Neural cell (in vitro differentiated cells): ENCODE measurements at regions not wholly inside any gene's neighbourhood (a gene's known extent, or its start where the extent isn't known, plus 50 kb on each side); places are given as distances from the start of the nearest gene placed in this dataset.

Experiments used
- H2AFZ ChIP-seq: fragments of 200-600, 300-800 bp; sonication (generic), shearing (Covaris generic); 2 replicates; pipeline ENCODE4 v1.6.0; 2014; ENCODE audit warnings: low read depth, mild to moderate bottlenecking, antibody characterized with exemption, low read length, moderate library complexity
- H3F3A ChIP-seq: fragments of 200-600 bp; shearing (Covaris generic); 2 replicates; pipeline ENCODE4 v1.6.1; 2016; ENCODE audit warnings: mild to moderate bottlenecking, moderate library complexity, mixed read lengths, antibody characterized with exemption, low read length; ENCODE audit not compliant: insufficient read depth, poor library complexity, severe bottlenecking
- H3K27ac ChIP-seq: fragments of 200-600, 300-800 bp; sonication (generic), shearing (Covaris generic); 2 replicates; pipeline ENCODE4 v1.5.1; 2014; ENCODE audit warnings: mild to moderate bottlenecking, low read length, moderate library complexity
- H3K27me3 ChIP-seq: fragments of 300-800, 200-600 bp; sonication (generic), shearing (Covaris generic); 2 replicates; pipeline ENCODE4 v1.6.0; 2014; ENCODE audit warnings: mild to moderate bottlenecking, low read depth, low read length, moderate library complexity; ENCODE audit not compliant: insufficient read depth
- H3K36me3 ChIP-seq: fragments of 300-800, 200-600 bp; sonication (generic), shearing (Covaris generic); 2 replicates; pipeline ENCODE4 v1.5.1; 2014; ENCODE audit warnings: mild to moderate bottlenecking, antibody characterized with exemption, low read length, moderate library complexity; ENCODE audit not compliant: insufficient read depth
- H3K4me2 ChIP-seq: fragments of 300-800, 200-600 bp; sonication (generic), shearing (Covaris generic); 2 replicates; pipeline ENCODE4 v1.6.0; 2014; ENCODE audit warnings: mild to moderate bottlenecking, low read length
- H3K4me3 ChIP-seq: fragments of 300-800, 200-600 bp; sonication (generic), shearing (Covaris generic); 2 replicates; pipeline ENCODE4 v1.5.1; 2014; ENCODE audit warnings: mild to moderate bottlenecking, low read length, moderate library complexity
- H3K79me2 ChIP-seq: fragments of 200-600 bp; shearing (Covaris generic); replicated peaks from 2 replicates; pipeline ENCODE4 v1.6.0; 2014; ENCODE audit warnings: mild to moderate bottlenecking, low read length, moderate library complexity; ENCODE audit not compliant: insufficient read depth
- H3K9ac ChIP-seq: fragments of 300-800, 200-600 bp; sonication (generic), shearing (Covaris generic); 2 replicates; pipeline ENCODE4 v1.6.1; 2016; ENCODE audit warnings: mild to moderate bottlenecking, low read length, mixed read lengths
- H3K9me2 ChIP-seq: fragments of 200-600 bp; shearing (Covaris generic); 2 replicates; pipeline ENCODE4 v1.6.1; 2016; ENCODE audit warnings: mild to moderate bottlenecking, low read length, mixed read lengths; ENCODE audit not compliant: insufficient read depth
- H3K9me3 ChIP-seq: fragments of 200-600, 300-800 bp; sonication (generic), shearing (Covaris generic); 2 replicates; pipeline ENCODE4 v1.6.1; 2016; ENCODE audit warnings: mild to moderate bottlenecking, mixed run types, low read length, moderate library complexity, mixed read lengths
- H4K20me1 ChIP-seq: fragments of 200-600 bp; shearing (Covaris generic); 2 replicates; pipeline ENCODE4 v1.6.1; 2016; ENCODE audit warnings: mild to moderate bottlenecking, mixed run types; ENCODE audit not compliant: insufficient read depth
- CTCF ChIP-seq: fragments of 450-650 bp; IDR thresholded peaks from 2 replicates; pipeline ENCODE4 v1.5.1; 2014; ENCODE audit warnings: antibody characterized with exemption, mild to moderate bottlenecking, moderate library complexity; ENCODE audit not compliant: poor library complexity, severe bottlenecking
- EP300 ChIP-seq: fragments of 450-650 bp; conservative IDR thresholded peaks from 2 replicates; pipeline ENCODE4 v1.6.1; 2014; ENCODE audit warnings: antibody characterized with exemption, mild to moderate bottlenecking, moderate library complexity; ENCODE audit not compliant: poor library complexity, severe bottlenecking
- EZH2 ChIP-seq: fragments of 200-600, 300-800 bp; shearing (Covaris generic), sonication (generic); IDR thresholded peaks from 2 replicates; pipeline ENCODE4 v1.6.1; 2014; ENCODE audit warnings: antibody characterized with exemption, low read length, borderline replicate concordance, mild to moderate bottlenecking; ENCODE audit not compliant: insufficient read depth, poor library complexity, severe bottlenecking
- MXI1 ChIP-seq: fragments of 450-650 bp; conservative IDR thresholded peaks from 2 replicates; pipeline ENCODE4 v1.6.1; 2014; ENCODE audit warnings: antibody characterized with exemption, mild to moderate bottlenecking; ENCODE audit not compliant: poor library complexity, severe bottlenecking
- POLR2AphosphoS5 ChIP-seq: IDR thresholded peaks from 2 replicates; pipeline ENCODE4 v1.6.1; 2012
- RAD21 ChIP-seq: fragments of 450-650 bp; conservative IDR thresholded peaks from 2 replicates; pipeline ENCODE4 v1.6.1; 2014; ENCODE audit warnings: antibody characterized with exemption, mild to moderate bottlenecking, moderate library complexity
- REST ChIP-seq: IDR thresholded peaks from 2 replicates; pipeline ENCODE4 v1.6.1; 2012; ENCODE audit warnings: borderline replicate concordance
- SMC3 ChIP-seq: fragments of 450-650 bp; conservative IDR thresholded peaks from 2 replicates; pipeline ENCODE4 v1.6.1; 2014; ENCODE audit warnings: antibody characterized with exemption, mild to moderate bottlenecking, moderate library complexity; ENCODE audit not compliant: poor library complexity
- TAF1 ChIP-seq: IDR thresholded peaks from 2 replicates; pipeline ENCODE4 v1.6.1; 2012; ENCODE audit warnings: low read depth

GRCh38 chr6:105818505-105818904 lies 267.6 kb upstream of the PRDM1 start:
- no peaks in the 10 kb centered on the region for H3K36me3 ChIP-seq
- no peak overlapping the region for H2AFZ ChIP-seq
- H3K9me3 ChIP-seq, result no peaks in the 10 kb centered on the region
- H4K20me1 ChIP-seq, result no peaks in the 10 kb centered on the region
- H3K9ac ChIP-seq, result no peak overlapping the region
- no peaks in the 10 kb centered on the region for H3K27me3 ChIP-seq
- H3K27ac ChIP-seq, result no peak overlapping the region
- H3F3A ChIP-seq, result no peaks in the 10 kb centered on the region
- H3K4me2 ChIP-seq, result no peak overlapping the region
- H3K4me3 ChIP-seq, result no peak overlapping the region
- TF ChIP-seq EP300, result no peak
- no peak for TF ChIP-seq SMC3
- no peak for TF ChIP-seq POLR2AphosphoS5
- TF ChIP-seq TAF1, result no peak
- no peaks in the 10 kb centered on the region for H3K79me2 ChIP-seq
- no peaks in the 10 kb centered on the region for H3K9me2 ChIP-seq

- Histone ChIP-seq H3K4me2 (no peak overlapping the region), H2AFZ (no peak overlapping the region), H3F3A (no peaks in the 10 kb centered on the region), H4K20me1 (no peaks in the 10 kb centered on the region), H3K27ac (no peak overlapping the region), H3K36me3 (no peaks in the 10 kb centered on the region), H3K27me3 (no peaks in the 10 kb centered on the region), H3K9ac (no peak overlapping the region), H3K9me3 (no peaks in the 10 kb centered on the region), H3K9me2 (no peaks in the 10 kb centered on the region), H3K79me2 (no peaks in the 10 kb centered on the region), H3K4me3 (no peak overlapping the region)
- TF ChIP-seq MXI1, result no peak
- no peak for TF ChIP-seq CTCF
- TF ChIP-seq POLR2AphosphoS5, result no peak
- no peak for TF ChIP-seq RAD21
- no peak for TF ChIP-seq EZH2
- TF ChIP-seq SMC3, result no peak
- no peak for TF ChIP-seq TAF1
- TF ChIP-seq EP300, result no peak
- no peak for TF ChIP-seq REST
Measured at GRCh38 chr6:105817961-105818360, 268.2 kb upstream of the PRDM1 start.

- Histone ChIP-seq H3K27ac (no peak overlapping the region), H2AFZ (no peak overlapping the region), H3K4me3 (no peak overlapping the region), H3F3A (no peaks in the 10 kb centered on the region), H3K4me2 (no peak overlapping the region), H3K27me3 (no peaks in the 10 kb centered on the region), H3K9me3 (no peaks in the 10 kb centered on the region), H4K20me1 (no peaks in the 10 kb centered on the region), H3K9me2 (no peaks in the 10 kb centered on the region), H3K9ac (no peak overlapping the region), H3K36me3 (no peaks in the 10 kb centered on the region), H3K79me2 (no peaks in the 10 kb centered on the region)
- TF ChIP-seq CTCF, result no peak
- TF ChIP-seq SMC3, result no peak
- TF ChIP-seq EZH2, result no peak
- TF ChIP-seq POLR2AphosphoS5, result no peak
- no peak for TF ChIP-seq EP300
- TF ChIP-seq REST, result no peak
- TF ChIP-seq RAD21, result no peak
- TF ChIP-seq MXI1, result no peak
- TF ChIP-seq TAF1, result no peak
Measured at GRCh38 chr6:105817370-105817769, 268.8 kb upstream of the PRDM1 start.
